ENCODE measurements at regions not wholly inside any gene's neighbourhood (a gene's known extent, or its start where the extent isn't known, plus 50 kb on each side); places are given as distances from the start of the nearest gene placed in this dataset.

GRCh38 chr10:58054881-58055280, 212.8 kb downstream of the IPMK start (continued):
- no peak for TF ChIP-seq ZNF737 (CRISPR knock-in tag; IDR thresholded peaks at IDR 0.05; ENCODE audit: borderline replicate concordance)

GRCh38 chr10:58052772-58053171, 214.9 kb downstream of the IPMK start:
- H3K4me1 ChIP-seq (ENCODE audit: insufficient read depth, low read length) = no peaks in the 10 kb centered on the region
- no peaks in the 10 kb centered on the region for H3K79me2 ChIP-seq (ENCODE audit: insufficient read depth, low read length)
- H3K9ac ChIP-seq (ENCODE audit: insufficient read depth, low read depth, low read length) = no peak overlapping the region
- no peak overlapping the region for H2AFZ ChIP-seq (ENCODE audit: low read length)
- no peak overlapping the region for H3K4me2 ChIP-seq (ENCODE audit: low read depth, low read length)
- H3K36me3 ChIP-seq (replicated peaks in 1 of 2; ENCODE audit: control insufficient read depth in 1 of 2, insufficient read depth in 2 of 2, low read length in 2 of 2) = no peaks in the 10 kb centered on the region
- WGBS (ENCODE audit: low lambda C conversion rate) = 0% methylated on average over 1 of the region's 1 CpG
- BruUV-seq (replicated peaks) = no TSS peak
- no peaks in the 10 kb centered on the region for H3K9me3 ChIP-seq (ENCODE audit: low read length)
- ChIA-PET POLR2A (no interaction called here), CTCF (ENCODE audit: low intra/inter-chr PET ratio, low total read pairs) (no interaction called here)
- H4K20me1 ChIP-seq (ENCODE audit: insufficient read depth, low read length) = no peaks in the 10 kb centered on the region
- no peak overlapping the region for H3K27ac ChIP-seq (ENCODE audit: extremely low read length, insufficient read depth, low read length)
- no peak for ATAC-seq
- DNase-seq (ENCODE audit: low spot score) = no peak
- H3K4me3 ChIP-seq (replicated peaks in 1 of 3; ENCODE audit: insufficient read depth in 1 of 3, low read depth in 2 of 3, low read length in 3 of 3) = no peak overlapping the region
- intact Hi-C loops (cut with micrococcal nuclease; ENCODE audit: unreplicated experiment) = no loop called here
- no peak for TF ChIP-seq SIN3A (IDR thresholded peaks at IDR 0.05; ENCODE audit: borderline replicate concordance, low read depth, low read length)
- H3K27me3 ChIP-seq (ENCODE audit: control insufficient read depth in 1 of 2, insufficient read depth in 2 of 2, low read length in 2 of 2) = no peaks in the 10 kb centered on the region; a peak in 1 of 5 replicates
- in situ Hi-C loops (cut with HindIII; ENCODE audit: extremely low pct_ligation_motif_present, low pct_unique_long_range_greater_than_20kb) = loop anchor here (25.0 kb wide), 1 partner anchor 715 kb away; no protein-coding TSS in a partner anchor
- no peak for FAIRE-seq

GRCh38 chr10:58050575-58050974, 217.1 kb downstream of the IPMK start:
- FAIRE-seq (no peak), ATAC-seq (no peak), DNase-seq (ENCODE audit: low spot score) (no peak)
- H4K20me1 ChIP-seq (ENCODE audit: insufficient read depth, low read length) = no peaks in the 10 kb centered on the region
- CTCF ChIA-PET (ENCODE audit: low intra/inter-chr PET ratio, low total read pairs) = no interaction called here
- H3K36me3 ChIP-seq (replicated peaks in 1 of 2; ENCODE audit: control insufficient read depth in 1 of 2, insufficient read depth in 2 of 2, low read length in 2 of 2) = no peaks in the 10 kb centered on the region
- no peak overlapping the region for H3K27ac ChIP-seq (ENCODE audit: extremely low read length, insufficient read depth, low read length)
- H3K4me3 ChIP-seq (replicated peaks in 1 of 3; ENCODE audit: insufficient read depth in 1 of 3, low read depth in 2 of 3, low read length in 3 of 3) = no peak overlapping the region
- H3K9ac ChIP-seq (ENCODE audit: insufficient read depth, low read depth, low read length) = no peak overlapping the region
- no peak overlapping the region for H3K4me2 ChIP-seq (ENCODE audit: low read depth, low read length)
- no peaks in the 10 kb centered on the region for H3K79me2 ChIP-seq (ENCODE audit: insufficient read depth, low read length)
- POLR2A ChIA-PET = no interaction called here
- no peak overlapping the region for H2AFZ ChIP-seq (ENCODE audit: low read length)
- intact Hi-C loops (cut with micrococcal nuclease; ENCODE audit: unreplicated experiment) = no loop called here
- in situ Hi-C loops (cut with HindIII; ENCODE audit: extremely low pct_ligation_motif_present, low pct_unique_long_range_greater_than_20kb) = loop anchor here (25.0 kb wide), 1 partner anchor 713 kb away; no protein-coding TSS in a partner anchor
- no peaks in the 10 kb centered on the region; a peak in 1 of 5 replicates for H3K27me3 ChIP-seq (ENCODE audit: control insufficient read depth in 1 of 2, insufficient read depth in 2 of 2, low read length in 2 of 2)
- no TSS peak for BruUV-seq (replicated peaks)
- no peaks in the 10 kb centered on the region for H3K9me3 ChIP-seq (ENCODE audit: low read length)
- no peaks in the 10 kb centered on the region for H3K4me1 ChIP-seq (ENCODE audit: insufficient read depth, low read length)
- TF ChIP-seq MED8 (CRISPR knock-in tag; IDR thresholded peaks at IDR 0.05; ENCODE audit: insufficient replicate concordance) = no peak
- no peak for TF ChIP-seq ZNF446 (CRISPR knock-in tag; IDR thresholded peaks at IDR 0.05)
- no peak for TF ChIP-seq ZBTB20 (CRISPR knock-in tag; IDR thresholded peaks at IDR 0.05; ENCODE audit: borderline replicate concordance, low read depth)
- no peak for TF ChIP-seq PRMT3 (CRISPR knock-in tag; IDR thresholded peaks at IDR 0.05; ENCODE audit: borderline replicate concordance, low read depth)
- no peak for TF ChIP-seq ZNF713 (CRISPR knock-in tag; IDR thresholded peaks at IDR 0.05)
- TF ChIP-seq POLR2G (IDR thresholded peaks at IDR 0.05; ENCODE audit: low read depth, low read length) = no peak
- TF ChIP-seq NFYC (CRISPR knock-in tag; IDR thresholded peaks at IDR 0.05) = no peak
- no peak for TF ChIP-seq NFIC (IDR thresholded peaks at IDR 0.05; ENCODE audit: low read length)
- no peak for TF ChIP-seq ZBTB39 (CRISPR knock-in tag; IDR thresholded peaks at IDR 0.05)
- no peak for TF ChIP-seq ZNF552 (CRISPR knock-in tag; IDR thresholded peaks at IDR 0.05; ENCODE audit: borderline replicate concordance)
- no peak for TF ChIP-seq ZNF740 (CRISPR knock-in tag; IDR thresholded peaks at IDR 0.05)
- no peak for TF ChIP-seq ZNF503 (CRISPR knock-in tag; IDR thresholded peaks at IDR 0.05)

All from HepG2 (cell line).